ENCODE measurements at regions not wholly inside any gene's neighbourhood (a gene's known extent, or its start where the extent isn't known, plus 50 kb on each side); places are given as distances from the start of the nearest gene placed in this dataset.

- DNase-seq: no peak
- no peak for ATAC-seq
- intact Hi-C loops (cut with DNase I, micrococcal nuclease): no loop called here
Observed at GRCh38 chr14:97350415-97350814, 553.2 kb downstream of the VRK1 start.

GRCh38 chr14:97350894-97351731 lies 553.9 kb downstream of the VRK1 start:
- ATAC-seq (peak; percentile 64), DNase-seq (no peak)
- intact Hi-C loops (cut with DNase I, micrococcal nuclease): no loop called here

GRCh38 chr14:97353102-97353501 lies 555.9 kb downstream of the VRK1 start:
- no peak for DNase-seq
- intact Hi-C loops (cut with DNase I, micrococcal nuclease): no loop called here
- ATAC-seq: no peak

- ATAC-seq (no peak), DNase-seq (no peak)
- intact Hi-C loops (cut with DNase I, micrococcal nuclease): no loop called here
Observed at GRCh38 chr14:97354119-97354722, 557.0 kb downstream of the VRK1 start.

DNA sequence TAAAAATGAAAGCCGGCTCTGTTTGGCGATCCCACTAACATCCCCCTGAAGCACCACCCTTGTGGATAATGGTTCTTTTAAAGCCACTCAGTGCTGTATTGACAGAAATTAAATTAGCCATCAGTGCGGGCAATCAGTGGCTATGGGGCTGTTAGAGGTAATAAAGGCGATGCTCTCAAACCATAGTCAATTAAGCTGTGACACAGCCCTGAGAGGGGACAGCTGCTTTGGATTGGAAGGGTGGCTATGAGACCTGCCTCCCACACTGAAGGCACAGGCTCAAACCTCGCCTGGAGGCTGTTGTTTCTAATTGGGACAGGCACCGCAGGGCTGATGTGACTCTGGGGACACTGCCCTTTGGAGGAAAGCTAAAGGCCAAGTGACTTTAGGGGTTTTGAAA lies 562.2 kb downstream of the VRK1 start:
- DNase-seq (no peak), ATAC-seq (no peak)
- intact Hi-C loops (cut with DNase I, micrococcal nuclease): no loop called here

DNA sequence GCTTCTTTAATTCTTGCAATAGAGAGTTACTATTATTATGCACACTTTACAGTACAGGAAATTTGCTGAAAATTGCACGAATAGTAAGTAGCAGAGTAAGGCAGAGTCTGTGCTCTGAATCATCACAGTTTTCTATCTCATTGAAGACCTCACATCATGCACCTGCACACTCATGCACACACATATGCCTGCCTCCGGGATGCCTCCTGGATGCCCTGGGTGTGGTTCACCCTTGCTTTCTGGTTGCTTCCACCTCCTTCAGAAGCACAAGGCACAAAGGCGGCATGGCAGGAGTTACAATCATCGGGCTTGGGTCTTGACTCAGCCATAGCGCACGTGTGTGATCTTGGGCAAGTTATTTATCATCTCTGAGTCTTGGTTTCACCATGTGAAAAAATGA lies 564.0 kb downstream of the VRK1 start:
- ATAC-seq (no peak), DNase-seq (no peak)

DNA sequence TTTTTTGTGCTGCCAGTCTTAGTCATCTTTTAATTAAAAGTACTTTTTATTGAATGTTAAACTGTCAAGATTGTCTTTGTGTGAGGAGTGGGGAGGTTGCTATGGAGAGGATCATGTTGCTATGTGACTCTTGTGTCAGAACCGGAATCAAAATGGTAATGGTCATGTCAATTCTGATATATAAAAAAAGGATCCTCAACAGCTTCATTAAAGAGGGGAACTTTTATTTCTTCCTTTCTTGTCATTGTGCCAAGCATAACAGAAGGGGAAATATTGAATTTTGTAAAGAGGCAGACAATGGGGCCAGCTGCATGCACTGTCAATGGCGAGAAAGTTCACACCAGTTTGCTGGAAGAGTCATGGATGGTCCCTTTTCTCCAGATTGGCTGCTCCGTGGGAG lies 564.8 kb downstream of the VRK1 start:
- ATAC-seq (no peak), DNase-seq (no peak)
- intact Hi-C loops (cut with DNase I, micrococcal nuclease): no loop called here

More for the DNA sequence above, 564.0 kb downstream of the VRK1 start:
- intact Hi-C loops (cut with DNase I, micrococcal nuclease): no loop called here

- ATAC-seq (no peak), DNase-seq (no peak)
- intact Hi-C loops (cut with DNase I, micrococcal nuclease): no loop called here
Observed at GRCh38 chr14:97366400-97366799, 569.2 kb downstream of the VRK1 start.

DNA sequence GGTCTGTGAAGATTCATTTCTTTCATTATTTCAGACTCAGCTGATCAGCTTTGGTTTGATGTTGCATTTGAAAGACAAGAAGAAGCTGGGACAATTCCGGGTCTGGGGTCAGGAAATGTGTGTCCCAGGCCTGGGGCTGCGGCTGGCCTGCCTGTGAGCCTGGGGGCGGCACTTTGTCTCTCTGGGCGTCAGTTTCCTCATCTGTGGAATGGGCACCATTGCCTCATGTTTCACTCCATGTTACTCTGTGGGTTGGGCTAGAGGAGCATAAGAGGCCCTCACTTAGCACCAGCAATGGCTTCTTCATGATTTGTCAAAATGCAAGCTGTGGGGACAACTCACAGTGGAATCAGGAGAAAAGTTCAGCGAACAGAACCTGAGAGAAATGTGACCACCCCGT lies 570.1 kb downstream of the VRK1 start:
- intact Hi-C loops (cut with DNase I, micrococcal nuclease): no loop called here
- no peak for DNase-seq
- ATAC-seq: no peak

DNA sequence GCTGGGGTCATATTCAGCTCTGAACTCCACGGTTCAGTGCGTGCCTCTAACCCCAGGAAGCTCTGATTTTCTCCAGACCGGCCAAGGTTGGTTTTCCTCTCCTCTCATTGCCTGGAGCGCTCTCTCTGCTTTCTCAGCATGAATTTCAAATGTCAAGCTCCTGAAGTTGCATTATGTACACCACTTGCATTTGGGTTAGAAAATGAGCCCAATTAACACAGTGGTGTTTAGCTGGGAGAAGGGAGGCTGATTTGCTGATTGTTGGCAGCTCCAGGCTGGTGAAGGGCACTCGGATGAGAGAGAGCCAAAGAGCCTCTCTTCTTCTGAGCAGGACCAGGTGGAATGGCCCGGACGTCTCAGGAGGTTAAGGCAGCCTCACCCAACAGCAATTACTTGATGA lies 570.9 kb downstream of the VRK1 start:
- ATAC-seq: no peak
- intact Hi-C loops (cut with DNase I, micrococcal nuclease): no loop called here
- DNase-seq: no peak

DNA sequence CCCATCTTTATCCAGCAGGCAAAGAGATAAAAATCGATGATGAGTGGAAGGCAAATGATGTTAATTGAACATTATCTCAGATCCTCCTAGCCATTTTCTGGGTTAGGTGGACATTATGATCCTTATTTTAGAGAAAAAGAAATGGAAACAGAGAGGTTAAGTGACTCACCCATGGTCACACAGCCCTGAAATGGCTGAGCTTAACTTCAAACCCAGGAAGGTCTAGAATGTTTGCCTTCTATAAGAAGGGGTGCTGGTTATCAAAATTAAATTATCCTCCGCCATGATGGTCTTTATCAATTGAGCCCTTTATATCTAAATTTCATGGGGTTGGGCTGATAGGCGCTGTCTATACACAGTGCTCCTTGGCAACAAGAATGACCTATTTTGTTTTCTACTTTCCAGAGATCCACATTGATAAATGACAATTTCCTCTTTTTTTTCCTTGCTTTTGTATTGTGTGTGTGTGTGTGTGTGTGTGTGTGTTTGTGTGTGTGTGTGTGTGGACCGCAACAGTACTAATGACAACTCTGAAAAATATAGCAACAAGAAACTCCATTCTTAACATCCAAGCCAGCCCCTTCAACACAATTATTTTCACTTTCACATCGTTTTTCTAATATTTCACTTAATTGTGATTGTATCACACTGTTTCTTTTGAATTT lies 571.9 kb downstream of the VRK1 start:
- intact Hi-C loops (cut with DNase I, micrococcal nuclease): no loop called here
- no peak for DNase-seq
- no peak for ATAC-seq

DNA sequence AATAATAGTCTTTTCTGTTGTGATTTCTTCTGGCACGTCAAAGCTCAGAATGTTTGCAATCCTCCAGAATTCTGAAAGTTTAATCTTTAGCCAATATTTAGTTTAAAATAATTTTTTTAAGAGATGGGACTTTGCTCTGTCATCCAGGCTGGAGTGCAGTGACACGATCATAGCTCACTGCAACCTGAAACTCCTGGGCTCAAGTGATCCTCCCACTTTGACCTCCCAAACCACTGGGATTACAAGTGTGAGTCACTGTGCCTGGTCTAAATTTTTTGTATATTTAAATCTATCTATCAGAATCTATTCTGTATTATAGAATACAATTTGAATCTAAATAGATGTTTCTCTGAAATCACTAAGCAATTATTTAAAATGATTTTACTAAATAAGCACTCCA lies 572.7 kb downstream of the VRK1 start:
- intact Hi-C loops (cut with DNase I, micrococcal nuclease): no loop called here
- DNase-seq (no peak), ATAC-seq (no peak)

- intact Hi-C loops (cut with DNase I, micrococcal nuclease): no loop called here
- DNase-seq (no peak), ATAC-seq (no peak)
Observed at GRCh38 chr14:97376310-97376709, 579.1 kb downstream of the VRK1 start.

GRCh38 chr14:97377550-97377949 lies 580.4 kb downstream of the VRK1 start:
- no peak for ATAC-seq
- intact Hi-C loops (cut with DNase I, micrococcal nuclease): no loop called here

DNA sequence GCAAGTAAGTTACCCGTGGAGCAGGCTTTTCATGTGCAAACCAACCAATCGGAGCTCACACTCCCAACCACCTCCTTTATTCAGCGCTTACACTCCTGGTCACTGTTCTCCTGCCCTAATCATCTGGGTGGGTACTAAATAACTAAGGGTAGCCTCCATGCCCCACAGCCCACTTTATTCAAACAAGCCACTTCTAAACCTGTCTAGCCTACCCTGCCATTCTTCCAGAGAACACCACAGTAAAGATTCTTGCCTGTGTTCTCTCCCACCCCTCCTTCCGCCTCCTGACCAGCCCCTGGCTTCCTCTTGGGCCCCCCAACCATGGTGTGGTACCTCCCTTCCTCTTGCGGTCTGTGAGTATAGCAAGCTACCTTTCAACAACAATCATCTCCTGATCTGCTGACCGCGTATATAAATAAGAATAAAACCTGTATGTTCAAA lies 581.9 kb downstream of the VRK1 start:
- ATAC-seq: no peak
- intact Hi-C loops (cut with DNase I, micrococcal nuclease): no loop called here
- DNase-seq: no peak

More at GRCh38 chr14:97377550-97377949, 580.4 kb downstream of the VRK1 start:
- no peak for DNase-seq

- intact Hi-C loops (cut with DNase I, micrococcal nuclease): no loop called here
- ATAC-seq (no peak), DNase-seq (no peak)
Observed at GRCh38 chr14:97380539-97380941, 583.4 kb downstream of the VRK1 start.

- intact Hi-C loops (cut with DNase I, micrococcal nuclease): no loop called here
- DNase-seq (no peak), ATAC-seq (no peak)
Observed at GRCh38 chr14:97381309-97381708, 584.1 kb downstream of the VRK1 start.

DNA sequence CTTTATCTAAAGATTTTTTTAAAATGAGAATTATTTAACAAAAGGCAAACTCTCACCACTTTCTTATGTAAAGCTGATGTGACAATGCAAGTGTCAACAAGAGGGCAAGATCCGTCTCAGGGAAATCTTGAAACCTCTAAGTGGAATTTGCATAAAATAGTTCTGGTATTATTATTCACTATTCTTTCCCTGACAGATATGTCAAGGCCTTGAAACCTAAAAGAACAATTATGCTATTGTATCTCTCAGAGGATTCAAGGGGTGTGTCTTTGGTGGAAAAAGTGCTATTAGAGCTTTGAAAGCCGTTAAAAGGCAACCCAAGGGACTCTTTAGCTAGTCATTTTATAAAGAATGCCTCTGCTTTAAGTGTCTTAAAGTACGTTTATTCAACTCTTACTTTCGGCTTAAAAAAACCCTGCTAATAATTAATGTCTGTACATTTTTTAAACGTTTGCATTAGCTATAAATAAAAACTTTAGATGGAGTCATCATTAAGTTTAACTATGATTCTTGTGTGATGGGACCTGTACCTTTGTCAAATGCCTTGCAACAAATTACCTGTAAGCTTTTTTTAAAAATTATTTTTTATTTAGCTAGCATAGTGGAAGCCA lies 585.5 kb downstream of the VRK1 start:
- DNase-seq (no peak), ATAC-seq (no peak)
- intact Hi-C loops (cut with DNase I, micrococcal nuclease): no loop called here

- intact Hi-C loops (cut with DNase I, micrococcal nuclease): no loop called here
Observed at GRCh38 chr14:97385727-97386126, 588.5 kb downstream of the VRK1 start.

More at GRCh38 chr14:97385727-97386126, 588.5 kb downstream of the VRK1 start:
- ATAC-seq: no peak
- DNase-seq: no peak
